ENCODE measurements at regions not wholly inside any gene's neighbourhood (a gene's known extent, or its start where the extent isn't known, plus 50 kb on each side); places are given as distances from the start of the nearest gene placed in this dataset.

- Mint-ChIP-seq H3K4me3 (no peak overlapping the region), H3K27ac (peak overlapping the region; percentile 10 to 90 (median 41)), H3K36me3 (ENCODE audit: low read depth) (no peaks in the 10 kb centered on the region), H3K27me3 (ENCODE audit: low read depth) (peaks cover 3% of the 10 kb centered on the region), H3K9me3 (no peaks in the 10 kb centered on the region), H3K4me1 (peaks cover 41% of the 10 kb centered on the region)
- no peak for TF ChIP-seq CTCF (IDR thresholded peaks at IDR 0.05; ENCODE audit: unreplicated experiment in 3 of 3)
Observed at GRCh38 chr2:201983800-201984199, 49.9 kb upstream of the FZD7 start.

All from nephron (organoid).